ENCODE measurements at regions not wholly inside any gene's neighbourhood (a gene's known extent, or its start where the extent isn't known, plus 50 kb on each side); places are given as distances from the start of the nearest gene placed in this dataset.

- TF ChIP-seq TEAD4 (IDR thresholded peaks at IDR 0.05) (no peak), TCF12 (IDR thresholded peaks at IDR 0.05; ENCODE audit: low read depth) (no peak), ZBTB7A (IDR thresholded peaks at IDR 0.05; ENCODE audit: low read depth) (no peak), CEBPB (IDR thresholded peaks at IDR 0.05) (no peak), EGR1 (IDR thresholded peaks at IDR 0.05) (no peak), FOXM1 (IDR thresholded peaks at IDR 0.05; ENCODE audit: borderline replicate concordance, low read depth) (no peak), REST (IDR thresholded peaks at IDR 0.05; ENCODE audit: low read depth) (no peak), YY1 (IDR thresholded peaks at IDR 0.05; ENCODE audit: low read depth) (no peak), RAD21 (IDR thresholded peaks at IDR 0.05; ENCODE audit: low read depth) (no peak), TAF1 (IDR thresholded peaks at IDR 0.05; ENCODE audit: low read depth) (no peak), MAX (IDR thresholded peaks at IDR 0.05) (no peak), USF1 (IDR thresholded peaks at IDR 0.05) (no peak)
Measured at GRCh38 chr19:28228854-28229253, 984.1 kb downstream of the UQCRFS1 start.

GRCh38 chr19:28224441-28224840 lies 988.5 kb downstream of the UQCRFS1 start:
- TF ChIP-seq TCF12 (IDR thresholded peaks at IDR 0.05; ENCODE audit: low read depth) (no peak), YY1 (IDR thresholded peaks at IDR 0.05; ENCODE audit: low read depth) (no peak)

GRCh38 chr19:28221736-28222135 lies 991.2 kb downstream of the UQCRFS1 start:
- TF ChIP-seq FOXM1 (IDR thresholded peaks at IDR 0.05; ENCODE audit: borderline replicate concordance, low read depth) (no peak), RAD21 (IDR thresholded peaks at IDR 0.05; ENCODE audit: low read depth) (no peak), REST (IDR thresholded peaks at IDR 0.05; ENCODE audit: low read depth) (no peak), CEBPB (IDR thresholded peaks at IDR 0.05) (no peak), TAF1 (IDR thresholded peaks at IDR 0.05; ENCODE audit: low read depth) (no peak), USF1 (IDR thresholded peaks at IDR 0.05) (no peak), TCF12 (IDR thresholded peaks at IDR 0.05; ENCODE audit: low read depth) (0 out of 2 replicates have a peak, but pooled peaks have one; percentile 22), CREB1 (IDR thresholded peaks at IDR 0.05; ENCODE audit: low read depth) (no peak), ZBTB7A (IDR thresholded peaks at IDR 0.05; ENCODE audit: low read depth) (no peak), EGR1 (IDR thresholded peaks at IDR 0.05) (no peak), EP300 (IDR thresholded peaks at IDR 0.05; ENCODE audit: borderline replicate concordance) (peak; percentile 19; the same call in 1 of the 2 replicates), YY1 (IDR thresholded peaks at IDR 0.05; ENCODE audit: low read depth) (no peak), TEAD4 (IDR thresholded peaks at IDR 0.05) (peak; percentile 78), NFIC (IDR thresholded peaks at IDR 0.05) (no peak), MAX (IDR thresholded peaks at IDR 0.05) (no peak)

GRCh38 chr19:28218728-28219127 lies 994.2 kb downstream of the UQCRFS1 start:
- TF ChIP-seq MAX (IDR thresholded peaks at IDR 0.05): no peak
- TF ChIP-seq RAD21 (IDR thresholded peaks at IDR 0.05; ENCODE audit: low read depth): no peak
- TF ChIP-seq YY1 (IDR thresholded peaks at IDR 0.05; ENCODE audit: low read depth): no peak
- no peak for TF ChIP-seq FOXM1 (IDR thresholded peaks at IDR 0.05; ENCODE audit: borderline replicate concordance, low read depth)

GRCh38 chr19:28217022-28217421 lies 995.9 kb downstream of the UQCRFS1 start:
- no peak for TF ChIP-seq EGR1 (IDR thresholded peaks at IDR 0.05)
- peak; percentile 76 for TF ChIP-seq RAD21 (IDR thresholded peaks at IDR 0.05; ENCODE audit: low read depth)

- TF ChIP-seq EGR1 (IDR thresholded peaks at IDR 0.05) (no peak), USF1 (IDR thresholded peaks at IDR 0.05) (peak; percentile 82), CREB1 (IDR thresholded peaks at IDR 0.05; ENCODE audit: low read depth) (no peak), YY1 (IDR thresholded peaks at IDR 0.05; ENCODE audit: low read depth) (no peak), REST (IDR thresholded peaks at IDR 0.05; ENCODE audit: low read depth) (no peak), RAD21 (IDR thresholded peaks at IDR 0.05; ENCODE audit: low read depth) (no peak)
Measured at GRCh38 chr19:28213470-28214082, 999.4 kb downstream of the UQCRFS1 start.

All from Ishikawa (cell line).